GM03348 (cell line): ENCODE measurements at regions not wholly inside any gene's neighbourhood (a gene's known extent, or its start where the extent isn't known, plus 50 kb on each side); places are given as distances from the start of the nearest gene placed in this dataset.
A peak's percentile ranks its signal among the peaks of the same experiment; 100 is the strongest.

Source experiments
- DNase-seq: peaks from one replicate; pipeline ENCODE4 v3.0.0; 2012; ENCODE audit warnings: low spot score

GRCh38 chr2:150006591-150006990, 419.0 kb upstream of the MMADHC start:
- no peak for DNase-seq

- no peak for DNase-seq
Observed at GRCh38 chr2:150003544-150003943, 416.0 kb upstream of the MMADHC start.

- no peak for DNase-seq
Observed at GRCh38 chr2:150001788-150002187, 414.2 kb upstream of the MMADHC start.

GRCh38 chr2:149996901-149997300, 409.3 kb upstream of the MMADHC start:
- no peak for DNase-seq

- peak; percentile 37 for DNase-seq
Observed at GRCh38 chr2:149994057-149994728, 406.6 kb upstream of the MMADHC start.

GRCh38 chr2:149993316-149993715, 405.7 kb upstream of the MMADHC start:
- DNase-seq, result no peak

- DNase-seq, result no peak
Observed at GRCh38 chr2:149991576-149991975, 404.0 kb upstream of the MMADHC start.

- no peak for DNase-seq
Observed at GRCh38 chr2:149990965-149991364, 403.4 kb upstream of the MMADHC start.

GRCh38 chr2:149989447-149990063, 402.0 kb upstream of the MMADHC start:
- DNase-seq, result peak; percentile 26

GRCh38 chr2:149988361-149988760, 400.8 kb upstream of the MMADHC start:
- no peak for DNase-seq

- no peak for DNase-seq
Observed at GRCh38 chr2:149986861-149987260, 399.3 kb upstream of the MMADHC start.

- no peak for DNase-seq
Observed at GRCh38 chr2:149984311-149984710, 396.7 kb upstream of the MMADHC start.

GRCh38 chr2:149972066-149972465, 384.5 kb upstream of the MMADHC start:
- DNase-seq, result peak; percentile 31

- DNase-seq, result no peak
Observed at GRCh38 chr2:149954981-149955600, 367.5 kb upstream of the MMADHC start.

GRCh38 chr2:149953627-149954026, 366.1 kb upstream of the MMADHC start:
- no peak for DNase-seq

GRCh38 chr2:149931486-149931885, 343.9 kb upstream of the MMADHC start:
- no peak for DNase-seq

GRCh38 chr2:149928011-149928410, 340.4 kb upstream of the MMADHC start:
- DNase-seq, result no peak

- no peak for DNase-seq
Observed at GRCh38 chr2:149926149-149926548, 338.6 kb upstream of the MMADHC start.

GRCh38 chr2:149924549-149925213, 337.1 kb upstream of the MMADHC start:
- DNase-seq, result no peak

GRCh38 chr2:149924028-149924427, 336.5 kb upstream of the MMADHC start:
- peak; percentile 37 for DNase-seq

- DNase-seq, result no peak
Observed at GRCh38 chr2:149921911-149922616, 334.5 kb upstream of the MMADHC start.

- no peak for DNase-seq
Observed at GRCh38 chr2:149920389-149920788, 332.8 kb upstream of the MMADHC start.
